GM19025 (cell line): ENCODE measurements at regions not wholly inside any gene's neighbourhood (a gene's known extent, or its start where the extent isn't known, plus 50 kb on each side); places are given as distances from the start of the nearest gene placed in this dataset.

Source experiments
- ATAC-seq: cut with Tn5 transposase; IDR thresholded peaks from one replicate; pipeline ENCODE4 v1.9.1; 2021; ENCODE audit warnings: mild to moderate bottlenecking, low read depth, moderate library complexity; ENCODE audit not compliant: unreplicated experiment

- ATAC-seq: no peak
Observed at GRCh38 chr10:4054656-4055435, 269.8 kb upstream of the KLF6 start.

GRCh38 chr10:4053940-4054339 is 268.9 kb upstream of the KLF6 start:
- ATAC-seq: no peak

GRCh38 chr10:4051641-4052151 is 266.7 kb upstream of the KLF6 start:
- no peak for ATAC-seq

GRCh38 chr10:4051011-4051640 is 266.1 kb upstream of the KLF6 start:
- ATAC-seq: no peak

GRCh38 chr10:4050061-4050460 is 265.1 kb upstream of the KLF6 start:
- ATAC-seq: no peak

- no peak for ATAC-seq
Observed at GRCh38 chr10:4049348-4049747, 264.3 kb upstream of the KLF6 start.

GRCh38 chr10:4048236-4048864 is 263.3 kb upstream of the KLF6 start:
- no peak for ATAC-seq

GRCh38 chr10:4046712-4047354 is 261.8 kb upstream of the KLF6 start:
- no peak for ATAC-seq

GRCh38 chr10:4046030-4046429 is 261.0 kb upstream of the KLF6 start:
- ATAC-seq: peak; percentile 58

- ATAC-seq: no peak
Observed at GRCh38 chr10:4043897-4044665, 259.1 kb upstream of the KLF6 start.

GRCh38 chr10:4041635-4042034 is 256.6 kb upstream of the KLF6 start:
- ATAC-seq: no peak

- ATAC-seq: no peak
Observed at GRCh38 chr10:4038000-4038399, 253.0 kb upstream of the KLF6 start.

GRCh38 chr10:4035599-4035945 is 250.6 kb upstream of the KLF6 start:
- ATAC-seq: no peak

GRCh38 chr10:4034907-4035598 is 250.0 kb upstream of the KLF6 start:
- ATAC-seq: no peak

- peak; percentile 95 for ATAC-seq
Observed at GRCh38 chr10:4033341-4033896, 248.4 kb upstream of the KLF6 start.

GRCh38 chr10:4029866-4030265 is 244.9 kb upstream of the KLF6 start:
- no peak for ATAC-seq

- ATAC-seq: no peak
Observed at GRCh38 chr10:4028854-4029583, 244.0 kb upstream of the KLF6 start.

- no peak for ATAC-seq
Observed at GRCh38 chr10:4028027-4028471, 243.0 kb upstream of the KLF6 start.

- no peak for ATAC-seq
Observed at GRCh38 chr10:4025339-4025738, 240.3 kb upstream of the KLF6 start.
